HG03565 (cell line): ENCODE measurements at regions not wholly inside any gene's neighbourhood (a gene's known extent, or its start where the extent isn't known, plus 50 kb on each side); places are given as distances from the start of the nearest gene placed in this dataset.
"Not testable (repeated sequence)": the region's sequence is repeated elsewhere in the genome, so short reads cannot be mapped to it uniquely, and the experiment has no call there.

Source experiments
- ATAC-seq: cut with Tn5 transposase; IDR thresholded peaks from one replicate; pipeline ENCODE4 v1.9.1; 2021; ENCODE audit warnings: mild to moderate bottlenecking, moderate library complexity; ENCODE audit not compliant: unreplicated experiment

GRCh38 chr1:191453487-191453886, 704.8 kb upstream of the RGS18 start:
- ATAC-seq: no peak

- ATAC-seq: no peak
These were observed 700.4 kb upstream of the RGS18 start for GRCh38 chr1:191457889-191458288.

GRCh38 chr1:191460234-191460633, 698.0 kb upstream of the RGS18 start:
- ATAC-seq: no peak

- no peak for ATAC-seq
These were observed 674.3 kb upstream of the RGS18 start for GRCh38 chr1:191483988-191484387.

GRCh38 chr1:191490303-191490702, 668.0 kb upstream of the RGS18 start:
- no peak for ATAC-seq

- ATAC-seq: no peak
These were observed 663.2 kb upstream of the RGS18 start for GRCh38 chr1:191495040-191495439.

- no peak for ATAC-seq
These were observed 659.9 kb upstream of the RGS18 start for GRCh38 chr1:191498318-191498717.

- no peak for ATAC-seq
These were observed 659.4 kb upstream of the RGS18 start for GRCh38 chr1:191498825-191499224.

GRCh38 chr1:191504999-191505398, 653.3 kb upstream of the RGS18 start:
- no peak for ATAC-seq

GRCh38 chr1:191508239-191508638, 650.0 kb upstream of the RGS18 start:
- ATAC-seq: no peak

GRCh38 chr1:191511480-191511879, 646.8 kb upstream of the RGS18 start:
- ATAC-seq: not testable (repeated sequence)

- ATAC-seq: no peak
These were observed 640.4 kb upstream of the RGS18 start for GRCh38 chr1:191517826-191518225.

- ATAC-seq: no peak
These were observed 638.7 kb upstream of the RGS18 start for GRCh38 chr1:191519519-191519918.

- no peak for ATAC-seq
These were observed 637.9 kb upstream of the RGS18 start for GRCh38 chr1:191520345-191520744.

- ATAC-seq: not testable (repeated sequence)
These were observed 632.3 kb upstream of the RGS18 start for GRCh38 chr1:191525944-191526343.

- no peak for ATAC-seq
These were observed 630.0 kb upstream of the RGS18 start for GRCh38 chr1:191528275-191528674.

GRCh38 chr1:191530928-191531327, 627.3 kb upstream of the RGS18 start:
- ATAC-seq: no peak

GRCh38 chr1:191533254-191533653, 625.0 kb upstream of the RGS18 start:
- ATAC-seq: no peak

- no peak for ATAC-seq
These were observed 621.4 kb upstream of the RGS18 start for GRCh38 chr1:191536791-191537429.

GRCh38 chr1:191541758-191542157, 616.5 kb upstream of the RGS18 start:
- ATAC-seq: no peak

GRCh38 chr1:191542444-191542843, 615.8 kb upstream of the RGS18 start:
- ATAC-seq: no peak

GRCh38 chr1:191546803-191547202, 611.5 kb upstream of the RGS18 start:
- no peak for ATAC-seq

GRCh38 chr1:191551019-191551418, 607.2 kb upstream of the RGS18 start:
- ATAC-seq: no peak
